Parathyroid adenoma (tissue), 2 donors: ENCODE measurements at regions not wholly inside any gene's neighbourhood (a gene's known extent, or its start where the extent isn't known, plus 50 kb on each side); places are given as distances from the start of the nearest gene placed in this dataset.

ENCODE experiments used
- H2AFZ ChIP-seq: fragments of 300-600 bp; sonication (generic); one replicate; pipeline ENCODE4 v1.7.0; 2017; ENCODE audit warnings: antibody characterized with exemption, mild to moderate bottlenecking
- H3K27ac ChIP-seq: fragments of 300-600 bp; sonication (generic); one replicate; pipeline ENCODE4 v1.7.0; 2017
- H3K27me3 ChIP-seq: fragments of 300-600 bp; sonication (generic); one replicate; pipeline ENCODE4 v1.7.0; 2017; ENCODE audit warnings: low read length; ENCODE audit not compliant: control insufficient read depth, insufficient read depth
- H3K36me3 ChIP-seq: fragments of 300-600 bp; sonication (generic); one replicate; pipeline ENCODE4 v1.7.0; 2017; ENCODE audit warnings: low read length; ENCODE audit not compliant: control insufficient read depth, insufficient read depth
- H3K4me1 ChIP-seq: fragments of 300-600 bp; sonication (generic); one replicate; pipeline ENCODE4 v1.7.0; 2017; ENCODE audit warnings: control low read depth
- H3K4me2 ChIP-seq: fragments of 300-600 bp; sonication (generic); one replicate; pipeline ENCODE4 v1.7.0; 2017; ENCODE audit warnings: low read length
- H3K4me3 ChIP-seq: fragments of 300-600 bp; sonication (generic); one replicate; pipeline ENCODE4 v1.7.0; 2017; ENCODE audit warnings: low read depth, low read length
- H3K79me2 ChIP-seq: fragments of 300-600 bp; sonication (generic); one replicate; pipeline ENCODE4 v1.7.0; 2017; ENCODE audit warnings: control low read depth
- H3K9ac ChIP-seq: fragments of 300-600 bp; sonication (generic); one replicate; pipeline ENCODE4 v1.7.0; 2017; ENCODE audit warnings: mild to moderate bottlenecking
- H3K9me3 ChIP-seq: fragments of 300-600 bp; sonication (generic); one replicate; pipeline ENCODE4 v1.7.0; 2017; ENCODE audit warnings: low read length; ENCODE audit not compliant: control insufficient read depth
- TF ChIP-seq, protein P1 (sequence below): fragments of 300-600 bp; sonication (generic); IDR thresholded peaks from one replicate; pipeline ENCODE4 v1.7.0; 2017; ENCODE audit warnings: antibody characterized with exemption, mild to moderate bottlenecking
- donor health status: primary hyperparathyroidism.

DNA sequence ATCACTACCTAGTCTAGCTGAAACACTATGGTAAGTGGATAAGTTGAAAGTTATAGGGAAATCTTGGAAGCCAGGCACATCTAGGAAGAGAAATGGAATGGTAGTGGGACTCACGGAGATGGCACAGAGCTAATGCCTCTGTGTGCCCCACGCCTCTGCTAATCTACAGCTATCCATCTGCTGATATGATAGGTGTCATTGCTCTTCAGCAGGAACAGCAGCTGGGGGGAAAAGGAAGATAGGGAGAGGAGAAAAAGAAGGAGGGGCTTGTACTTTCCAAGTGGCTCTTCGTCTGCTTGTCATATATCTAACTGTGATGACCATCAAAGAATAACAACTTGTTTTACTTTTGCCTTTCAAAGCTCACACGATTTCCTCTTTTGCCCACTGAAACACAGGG, 1199.1 kb upstream of the SORCS1 start:
- no peaks in the 10 kb centered on the region for H3K79me2 ChIP-seq
- H3K9me3 ChIP-seq: no peaks in the 10 kb centered on the region
- H3K4me3 ChIP-seq: no peak overlapping the region
- H3K9ac ChIP-seq: no peak overlapping the region
- H3K4me2 ChIP-seq: no peak overlapping the region
- no peak overlapping the region for H2AFZ ChIP-seq
- H3K27me3 ChIP-seq: no peaks in the 10 kb centered on the region
- TF ChIP-seq, protein P1, sequence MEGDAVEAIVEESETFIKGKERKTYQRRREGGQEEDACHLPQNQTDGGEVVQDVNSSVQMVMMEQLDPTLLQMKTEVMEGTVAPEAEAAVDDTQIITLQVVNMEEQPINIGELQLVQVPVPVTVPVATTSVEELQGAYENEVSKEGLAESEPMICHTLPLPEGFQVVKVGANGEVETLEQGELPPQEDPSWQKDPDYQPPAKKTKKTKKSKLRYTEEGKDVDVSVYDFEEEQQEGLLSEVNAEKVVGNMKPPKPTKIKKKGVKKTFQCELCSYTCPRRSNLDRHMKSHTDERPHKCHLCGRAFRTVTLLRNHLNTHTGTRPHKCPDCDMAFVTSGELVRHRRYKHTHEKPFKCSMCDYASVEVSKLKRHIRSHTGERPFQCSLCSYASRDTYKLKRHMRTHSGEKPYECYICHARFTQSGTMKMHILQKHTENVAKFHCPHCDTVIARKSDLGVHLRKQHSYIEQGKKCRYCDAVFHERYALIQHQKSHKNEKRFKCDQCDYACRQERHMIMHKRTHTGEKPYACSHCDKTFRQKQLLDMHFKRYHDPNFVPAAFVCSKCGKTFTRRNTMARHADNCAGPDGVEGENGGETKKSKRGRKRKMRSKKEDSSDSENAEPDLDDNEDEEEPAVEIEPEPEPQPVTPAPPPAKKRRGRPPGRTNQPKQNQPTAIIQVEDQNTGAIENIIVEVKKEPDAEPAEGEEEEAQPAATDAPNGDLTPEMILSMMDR: no peak
- H3K27ac ChIP-seq: no peak overlapping the region
- H3K36me3 ChIP-seq: no peaks in the 10 kb centered on the region
- H3K4me1 ChIP-seq: no peaks in the 10 kb centered on the region

DNA sequence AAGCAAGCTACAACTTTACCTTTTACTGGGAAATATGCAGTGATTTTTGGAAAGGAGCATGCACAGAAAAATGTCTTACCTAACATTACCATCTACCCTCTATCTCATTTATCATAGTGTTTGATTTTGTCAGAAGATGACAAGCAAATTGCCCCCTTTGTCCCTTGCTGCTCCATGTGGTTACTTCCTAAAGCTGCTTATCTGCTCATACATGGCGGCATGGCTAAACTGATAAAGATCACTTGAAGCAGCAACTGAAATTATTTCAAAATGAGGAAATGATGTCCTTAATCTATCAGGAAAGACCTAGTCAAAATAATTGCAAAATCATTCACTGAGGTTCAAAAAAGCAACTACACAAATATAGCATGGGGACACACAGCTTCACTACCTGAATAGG, 1198.5 kb upstream of the SORCS1 start:
- no peak overlapping the region for H2AFZ ChIP-seq
- no peak overlapping the region for H3K27ac ChIP-seq
- H3K27me3 ChIP-seq: no peaks in the 10 kb centered on the region
- TF ChIP-seq, protein P1: no peak
- H3K9me3 ChIP-seq: no peaks in the 10 kb centered on the region
- no peaks in the 10 kb centered on the region for H3K79me2 ChIP-seq
- no peaks in the 10 kb centered on the region for H3K36me3 ChIP-seq
- H3K9ac ChIP-seq: no peak overlapping the region
- H3K4me1 ChIP-seq: no peaks in the 10 kb centered on the region
- H3K4me2 ChIP-seq: no peak overlapping the region
- H3K4me3 ChIP-seq: no peak overlapping the region

DNA sequence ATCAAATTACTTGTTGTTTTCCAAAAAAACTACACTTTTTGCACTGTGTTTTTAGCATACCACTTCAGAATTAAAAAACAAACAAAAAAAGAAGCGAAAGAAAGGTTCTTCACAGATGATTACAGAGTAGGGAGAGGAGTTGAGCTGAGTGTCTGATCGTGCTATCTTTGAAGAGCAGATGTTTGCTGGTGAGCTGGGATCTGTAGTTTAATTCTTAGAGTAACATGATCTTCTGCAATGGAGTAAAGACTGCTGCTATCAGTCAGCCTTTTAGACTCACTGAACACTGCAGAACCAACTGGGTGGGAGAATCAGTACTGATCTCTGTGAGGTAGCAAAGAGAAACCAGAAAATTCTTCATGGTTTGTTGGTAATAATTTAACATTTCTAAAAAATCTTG, 1197.8 kb upstream of the SORCS1 start:
- no peaks in the 10 kb centered on the region for H3K79me2 ChIP-seq
- no peaks in the 10 kb centered on the region for H3K36me3 ChIP-seq
- no peaks in the 10 kb centered on the region for H3K9me3 ChIP-seq
- TF ChIP-seq, protein P1: no peak
- no peaks in the 10 kb centered on the region for H3K4me1 ChIP-seq
- H3K27me3 ChIP-seq: no peaks in the 10 kb centered on the region
- H3K4me2 ChIP-seq: no peak overlapping the region
- no peak overlapping the region for H3K9ac ChIP-seq
- H3K4me3 ChIP-seq: no peak overlapping the region
- no peak overlapping the region for H3K27ac ChIP-seq
- H2AFZ ChIP-seq: no peak overlapping the region

DNA sequence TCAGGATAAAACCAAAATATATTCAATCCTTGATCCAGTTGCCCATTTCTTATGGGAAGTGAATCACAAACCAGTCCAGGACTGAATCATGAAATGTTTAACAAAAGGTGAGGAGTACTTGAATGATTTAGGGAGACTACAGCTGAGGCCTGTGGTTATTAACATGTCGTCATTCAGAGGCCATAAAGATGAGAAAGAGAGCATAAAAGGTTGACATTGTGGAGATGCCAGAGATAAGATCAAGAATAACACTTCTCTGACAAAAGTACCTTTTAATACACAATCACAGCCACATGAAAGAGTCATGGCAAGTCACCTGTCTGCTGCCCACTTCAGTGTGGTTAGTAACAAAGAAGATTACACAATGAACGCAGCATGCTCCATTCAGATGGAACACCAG, 1195.7 kb upstream of the SORCS1 start:
- Histone ChIP-seq H3K4me1 (no peaks in the 10 kb centered on the region), H3K4me3 (no peak overlapping the region), H2AFZ (no peak overlapping the region), H3K36me3 (no peaks in the 10 kb centered on the region), H3K4me2 (no peak overlapping the region), H3K9ac (no peak overlapping the region), H3K79me2 (no peaks in the 10 kb centered on the region), H3K27ac (no peak overlapping the region), H3K27me3 (no peaks in the 10 kb centered on the region), H3K9me3 (no peaks in the 10 kb centered on the region)
- TF ChIP-seq, protein P1: no peak

DNA sequence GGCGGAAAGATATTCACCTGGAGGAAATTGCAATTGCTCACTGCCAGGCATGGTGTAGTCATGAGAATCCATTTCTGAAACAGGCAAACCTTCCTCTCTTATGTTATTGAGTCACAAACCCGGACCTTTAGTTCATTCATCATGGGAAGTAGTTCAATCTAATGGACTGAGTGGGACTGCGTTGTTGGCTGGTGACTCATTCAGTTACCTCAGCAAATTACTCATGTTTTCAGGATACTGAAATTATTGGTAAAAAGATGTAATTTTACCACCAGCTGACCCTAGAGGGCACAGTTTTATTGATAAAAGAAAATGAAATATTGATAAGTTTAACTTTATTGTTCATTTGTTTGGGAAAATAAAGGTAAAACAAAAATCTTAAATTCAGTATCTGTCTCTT, 1194.4 kb upstream of the SORCS1 start:
- Histone ChIP-seq H3K79me2 (no peaks in the 10 kb centered on the region), H3K4me1 (no peaks in the 10 kb centered on the region), H3K27ac (no peak overlapping the region), H2AFZ (no peak overlapping the region), H3K4me2 (no peak overlapping the region), H3K9ac (no peak overlapping the region), H3K4me3 (no peak overlapping the region), H3K36me3 (no peaks in the 10 kb centered on the region), H3K9me3 (no peaks in the 10 kb centered on the region), H3K27me3 (no peaks in the 10 kb centered on the region)
- TF ChIP-seq, protein P1: no peak
